Upper lobe of left lung (tissue), 4 donors: ENCODE measurements at regions not wholly inside any gene's neighbourhood (a gene's known extent, or its start where the extent isn't known, plus 50 kb on each side); places are given as distances from the start of the nearest gene placed in this dataset.

Experiments used
- EP300 ChIP-seq, 4 donors: sonication (generic); formaldehyde crosslinking; IDR thresholded peaks; one replicate each; pipeline ENCODE4 v1.5.1; 2017; ENCODE audit warnings: antibody characterized with exemption in 4 of 4, control low read depth in 2 of 4
- POLR2A ChIP-seq, 4 donors: fragments of 450-650 bp; IDR thresholded peaks; one replicate each; pipeline ENCODE4 v1.5.1; 2016 to 2017; ENCODE audit warnings: antibody characterized with exemption in 4 of 4, mild to moderate bottlenecking in 2 of 4
- POLR2AphosphoS5 ChIP-seq, 2 donors: sonication (generic); formaldehyde crosslinking; IDR thresholded peaks; one replicate each; pipeline ENCODE4 v1.5.1; 2017; ENCODE audit warnings: antibody characterized with exemption in 2 of 2

- no peak for TF ChIP-seq POLR2AphosphoS5 (IDR thresholded peaks at IDR 0.05)
- TF ChIP-seq POLR2A (IDR thresholded peaks at IDR 0.05) = no peak
- TF ChIP-seq EP300 (IDR thresholded peaks at IDR 0.05) = no peak
Measured at GRCh38 chr6:169132352-169132940, 121.2 kb downstream of the THBS2 start.
